Kidney tubule cell (primary cell): ENCODE measurements at regions not wholly inside any gene's neighbourhood (a gene's known extent, or its start where the extent isn't known, plus 50 kb on each side); places are given as distances from the start of the nearest gene placed in this dataset.

Experiments used
- DNase-seq: peaks from one replicate; pipeline ENCODE4 v3.0.0-alpha.2; 2018; ENCODE audit warnings: low spot score

DNA sequence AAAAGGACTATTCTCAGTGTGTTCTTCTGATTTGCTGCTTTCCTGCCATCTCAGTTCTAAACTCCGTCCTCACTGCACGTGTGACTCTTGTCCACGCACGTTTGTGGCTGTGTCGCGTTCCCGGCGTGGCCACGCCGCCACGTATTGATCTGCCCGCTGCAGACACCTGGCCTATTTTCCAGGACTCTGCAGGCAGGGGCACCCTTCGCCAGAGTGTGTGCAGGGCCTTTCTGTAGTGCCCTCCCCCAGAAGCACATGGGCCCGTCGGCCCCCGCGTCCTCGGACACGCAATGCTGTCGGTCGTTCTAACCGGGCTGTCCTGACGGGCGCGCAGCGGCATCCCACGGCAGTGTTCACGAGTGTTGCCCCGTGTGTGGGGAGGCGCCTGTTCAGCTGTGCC, 87.6 kb downstream of the YTHDF1 start:
- DNase-seq, result no peak

DNA sequence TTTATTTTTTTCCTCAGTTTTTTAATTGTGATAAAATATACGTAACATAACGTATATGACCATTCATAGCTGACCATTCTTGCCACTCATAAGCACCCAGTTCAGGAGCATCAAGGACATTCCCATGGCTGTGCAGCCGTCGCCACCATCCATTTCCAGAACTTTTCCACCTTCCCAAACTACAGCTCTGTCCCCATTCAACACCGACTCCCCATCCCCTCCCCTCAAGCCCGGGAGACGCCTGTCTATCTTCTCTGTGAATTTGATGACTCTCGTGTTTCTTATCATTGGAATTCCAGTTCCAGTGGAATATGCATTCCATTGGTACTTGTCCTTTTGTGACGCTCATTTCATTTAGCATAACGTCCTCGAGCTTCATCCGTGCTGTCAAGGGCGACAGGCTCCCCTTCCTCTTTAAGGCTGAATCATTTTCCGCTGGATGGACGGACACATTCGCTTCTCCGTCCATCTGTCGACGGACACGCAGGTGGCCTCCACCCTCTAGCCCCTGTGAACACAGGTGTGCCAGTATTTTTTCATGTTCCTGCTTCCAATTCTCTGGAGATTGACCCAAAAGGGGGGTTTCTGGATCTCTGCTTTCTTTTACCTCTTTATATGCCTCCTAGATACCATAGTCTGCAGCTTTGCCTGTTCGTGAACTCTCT, 88.1 kb downstream of the YTHDF1 start:
- DNase-seq, result no peak

DNA sequence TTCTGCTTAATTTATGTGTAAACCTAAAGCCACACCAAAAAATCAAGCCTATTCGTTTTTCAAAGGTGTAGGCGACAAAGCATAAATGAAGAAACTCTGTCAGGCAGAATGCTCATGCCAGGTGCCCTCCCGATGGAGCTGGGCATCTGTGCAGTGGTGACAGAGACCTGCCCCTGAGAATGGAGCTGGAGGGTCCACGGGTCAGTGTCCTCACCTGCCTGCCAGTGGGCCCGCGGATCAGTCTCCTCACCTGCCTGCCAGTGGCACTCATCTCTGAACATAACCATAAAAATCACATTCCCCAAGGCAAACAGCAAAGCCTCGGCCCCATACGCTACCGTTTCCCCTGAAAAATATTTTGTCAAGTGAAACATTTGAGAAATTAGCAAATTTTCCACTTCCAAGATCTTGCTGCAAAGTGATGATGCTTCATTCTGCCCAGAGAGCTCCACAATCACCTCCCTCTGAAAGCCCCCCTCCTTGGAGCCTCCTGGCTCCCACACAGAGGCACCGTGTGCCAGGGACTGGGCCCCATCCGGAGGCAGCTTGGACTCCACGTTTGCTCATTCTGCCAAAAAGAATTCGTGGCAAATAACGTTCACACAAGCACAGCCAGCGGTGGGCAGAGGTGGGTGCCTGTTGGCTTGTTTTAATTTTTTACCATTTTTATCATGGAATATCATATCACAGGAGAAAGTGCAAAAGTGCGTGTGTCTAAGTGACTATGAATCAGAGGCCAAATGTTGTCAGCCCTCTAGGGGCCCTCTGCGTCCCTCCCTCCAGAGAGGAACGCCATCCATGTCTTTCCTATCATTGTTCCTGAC, 88.8 kb downstream of the YTHDF1 start:
- no peak for DNase-seq

DNA sequence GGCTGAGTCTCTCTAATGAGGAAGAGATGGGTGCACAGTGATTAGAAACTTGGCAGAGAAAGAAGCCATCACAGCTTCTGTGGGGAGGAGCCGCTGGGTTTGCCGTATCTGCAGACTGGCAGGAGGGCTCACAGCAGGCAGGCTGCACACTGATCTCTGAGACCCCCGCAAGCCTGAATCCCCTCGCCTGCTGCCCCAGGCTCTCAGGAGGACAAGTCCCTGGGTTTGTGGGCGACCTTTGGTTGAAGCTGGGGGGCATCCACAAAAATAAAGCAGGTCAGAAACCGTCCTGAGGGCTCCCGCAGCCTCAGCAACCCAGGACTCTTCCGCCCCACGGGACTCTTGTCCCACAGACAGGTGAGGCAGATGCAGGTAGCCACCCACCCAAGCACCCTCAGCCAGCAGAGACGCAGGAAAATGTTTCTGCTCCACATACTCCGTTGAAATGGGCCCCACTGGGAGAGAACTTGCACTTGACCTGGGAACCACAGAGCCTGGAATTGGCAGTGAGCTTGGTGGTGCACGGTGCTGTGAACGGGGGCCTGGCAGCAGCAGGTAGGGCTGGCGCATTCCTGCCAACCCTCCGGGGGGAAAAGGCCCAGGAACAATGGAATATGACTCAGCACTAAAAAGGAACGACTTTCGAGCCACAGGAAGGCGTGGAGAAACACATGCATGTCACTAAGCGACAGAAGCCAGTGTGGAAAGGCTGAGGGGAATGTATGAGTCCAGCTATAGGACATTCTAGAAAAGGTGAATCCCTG, 89.9 kb downstream of the YTHDF1 start:
- no peak for DNase-seq

DNA sequence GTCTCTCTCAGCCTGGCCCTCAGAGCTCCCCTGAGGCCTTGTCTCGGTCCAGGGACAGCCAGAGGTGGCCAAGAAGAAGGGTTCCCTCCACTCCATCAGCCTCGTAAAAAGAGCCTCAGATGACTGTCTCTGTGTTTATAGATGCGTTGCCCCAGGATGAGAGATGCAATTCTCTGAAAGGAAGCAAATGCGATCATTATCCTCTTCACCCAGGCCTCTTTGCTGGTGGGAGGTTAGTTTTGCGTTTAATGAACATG, 90.4 kb downstream of the YTHDF1 start:
- no peak for DNase-seq

DNA sequence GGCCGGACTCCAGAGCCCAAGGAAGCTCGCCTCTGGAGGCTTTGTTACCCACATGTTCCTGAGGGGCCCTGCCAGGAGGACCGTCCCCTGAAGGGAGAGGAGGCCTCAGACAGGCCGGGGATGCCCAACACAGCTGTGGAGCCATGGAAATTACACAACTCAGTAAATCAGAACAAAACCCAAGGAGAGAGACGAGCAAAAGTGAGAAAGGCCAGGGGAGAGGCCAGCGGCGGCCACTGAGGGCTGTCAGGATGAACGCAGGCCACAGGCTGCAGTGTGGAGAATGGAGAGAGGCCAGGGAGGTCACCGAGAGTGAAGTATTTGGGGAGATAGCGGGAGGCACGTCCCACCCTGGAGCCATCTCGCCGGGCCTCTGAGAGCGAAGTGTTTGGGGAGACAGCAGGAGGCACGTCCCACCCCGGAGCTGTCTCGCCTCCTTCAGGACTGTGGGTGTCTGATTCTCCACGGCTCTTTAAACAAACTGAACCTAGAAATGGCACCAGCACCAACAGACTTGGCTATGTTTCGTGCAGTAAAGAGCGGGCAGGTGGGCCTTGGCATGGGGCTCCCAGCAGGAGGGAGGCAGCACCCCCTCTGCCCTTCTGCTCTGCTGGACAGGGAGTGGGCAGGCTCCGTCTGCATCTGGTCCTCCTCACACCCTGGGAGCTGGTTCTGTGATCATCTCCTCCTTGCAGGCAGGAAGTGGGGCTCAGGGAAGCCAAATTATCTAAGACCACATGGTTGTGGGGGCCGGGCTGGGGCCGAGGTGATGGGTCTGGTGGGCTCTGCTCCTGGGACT, 91.0 kb downstream of the YTHDF1 start:
- no peak for DNase-seq

DNA sequence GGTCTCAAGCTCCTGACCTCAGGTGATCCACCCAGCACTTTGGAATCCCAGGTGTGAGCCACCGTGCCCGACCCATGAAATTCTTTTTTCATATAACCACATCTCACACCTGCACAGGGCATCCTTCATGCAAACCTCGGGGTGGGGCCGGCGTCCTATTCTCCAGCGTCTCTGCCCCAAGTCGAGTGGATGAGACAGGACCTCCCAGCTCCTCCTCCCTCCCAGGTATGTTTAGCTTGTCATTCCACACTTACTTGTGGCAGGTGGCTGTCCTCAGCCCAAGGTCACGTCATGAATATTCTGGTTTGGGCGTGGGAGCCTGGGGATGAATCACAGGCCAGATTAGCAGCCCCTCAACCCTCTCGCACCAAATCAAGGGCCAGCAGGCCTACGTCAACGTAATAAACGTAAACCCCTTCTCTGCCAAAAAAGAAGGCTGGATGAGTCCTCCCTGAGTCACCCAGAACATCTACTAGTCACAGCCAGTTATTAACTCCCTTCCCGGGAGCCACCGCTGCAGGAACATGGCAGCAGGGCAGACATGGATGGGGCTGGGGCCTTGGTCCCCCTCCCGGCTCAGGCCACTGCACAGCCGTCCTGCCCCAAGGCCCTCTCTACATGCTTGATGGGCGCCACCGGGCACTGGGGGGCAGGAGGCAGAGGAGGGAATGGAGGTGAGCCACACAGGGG, 91.7 kb downstream of the YTHDF1 start:
- DNase-seq, result no peak

DNA sequence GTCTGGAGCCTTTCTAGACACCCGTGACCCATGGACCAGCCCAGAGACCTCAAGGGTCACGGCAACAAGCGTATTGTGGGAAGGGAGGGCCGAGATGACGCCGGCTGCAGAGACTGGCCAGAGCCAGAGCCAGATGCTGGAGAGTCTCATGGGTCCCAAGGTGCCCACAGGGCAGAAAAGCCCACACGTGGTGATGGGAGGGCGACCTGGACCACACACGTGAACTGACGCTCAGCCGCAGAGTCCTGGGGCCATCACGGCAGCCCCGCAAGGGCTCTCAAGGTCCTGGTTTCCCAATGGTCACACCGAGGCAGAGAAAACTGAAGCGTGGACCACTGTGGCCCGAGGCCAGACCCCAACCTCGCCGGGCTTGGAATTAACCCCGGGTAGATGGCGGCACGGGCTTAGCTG, 92.6 kb downstream of the YTHDF1 start:
- DNase-seq, result no peak

DNA sequence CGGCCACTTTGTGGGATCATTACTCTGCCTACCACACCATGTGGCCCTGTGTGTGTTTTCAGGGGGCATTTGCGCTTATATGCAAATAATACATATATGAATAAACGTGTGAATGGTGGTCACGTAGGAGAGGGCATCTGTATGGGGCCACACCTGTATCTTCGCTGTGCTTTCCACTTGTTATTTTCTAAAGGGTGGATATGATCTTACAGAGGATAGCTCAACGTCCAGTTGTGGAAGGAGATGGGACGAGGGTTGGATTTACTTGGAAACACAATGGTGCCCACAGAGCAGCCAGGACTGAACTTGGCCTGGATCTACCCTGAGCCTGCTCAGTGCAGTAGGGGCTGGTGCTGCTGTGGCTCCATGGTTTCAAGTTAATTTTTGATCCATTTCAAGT, 93.3 kb downstream of the YTHDF1 start:
- DNase-seq, result no peak

DNA sequence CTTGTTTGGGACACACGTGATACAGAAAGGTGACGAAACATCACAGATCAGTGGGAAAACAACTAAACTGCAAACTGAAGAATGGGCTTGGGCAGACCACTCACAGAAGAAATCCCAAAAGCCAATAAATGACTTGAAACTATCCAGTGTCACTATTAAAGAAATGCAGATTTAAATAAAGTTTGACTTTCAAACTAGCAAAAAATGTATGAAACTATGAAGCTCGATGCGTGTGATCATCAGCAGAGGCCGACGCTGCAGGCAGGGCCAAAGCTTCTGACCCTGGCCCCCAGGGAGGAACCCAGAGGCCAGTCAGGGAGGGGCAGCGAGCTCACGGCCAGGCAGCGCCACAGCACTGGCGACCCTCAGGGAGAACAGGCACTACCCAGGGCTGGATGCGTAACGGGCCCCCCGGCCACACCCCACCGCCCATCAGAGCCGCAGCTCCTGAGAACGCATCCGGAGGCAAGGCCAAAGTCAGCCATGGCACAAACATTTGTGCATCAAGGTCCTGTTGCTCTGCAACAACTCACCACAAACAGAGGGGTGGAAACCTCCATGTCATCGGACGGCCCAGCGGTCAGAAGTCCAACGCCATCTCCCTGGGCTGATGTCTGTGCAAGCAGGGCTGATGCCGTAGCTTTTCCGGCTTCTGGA, 94.1 kb downstream of the YTHDF1 start:
- DNase-seq, result no peak

DNA sequence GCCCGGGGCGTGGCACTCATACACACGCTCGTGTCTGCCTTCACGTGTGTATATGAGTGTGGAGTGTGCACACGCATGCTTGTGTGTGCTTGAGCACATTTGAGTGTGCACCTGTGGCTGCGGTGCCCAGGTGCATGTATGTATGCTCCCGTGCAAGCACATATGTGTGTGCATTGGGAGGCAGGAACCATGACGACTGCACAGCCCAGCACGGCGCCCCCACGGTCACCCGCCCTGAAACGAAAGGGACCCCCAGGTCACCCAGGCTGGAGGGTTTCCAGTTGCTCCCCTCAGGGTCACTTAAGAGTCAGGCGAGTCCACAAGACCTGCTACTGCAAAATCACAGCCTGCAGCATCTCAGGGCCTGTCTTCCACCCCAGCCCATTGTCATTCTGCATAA, 94.7 kb downstream of the YTHDF1 start:
- DNase-seq, result no peak

DNA sequence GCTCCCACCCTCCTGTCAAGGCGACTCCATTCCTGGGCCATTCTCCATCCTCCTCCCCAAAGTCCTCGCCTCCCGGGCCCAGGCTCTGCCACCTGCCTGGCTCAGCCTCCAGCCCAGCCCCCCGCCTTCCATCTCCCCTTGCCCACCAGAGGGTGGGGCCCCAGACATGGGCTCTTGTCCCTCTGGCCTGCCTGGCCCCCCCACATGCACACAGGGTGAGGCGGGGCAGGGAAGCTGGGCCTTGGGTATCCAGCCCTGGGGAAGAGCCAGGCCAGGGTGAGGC, 95.2 kb downstream of the YTHDF1 start:
- DNase-seq, result no peak

DNA sequence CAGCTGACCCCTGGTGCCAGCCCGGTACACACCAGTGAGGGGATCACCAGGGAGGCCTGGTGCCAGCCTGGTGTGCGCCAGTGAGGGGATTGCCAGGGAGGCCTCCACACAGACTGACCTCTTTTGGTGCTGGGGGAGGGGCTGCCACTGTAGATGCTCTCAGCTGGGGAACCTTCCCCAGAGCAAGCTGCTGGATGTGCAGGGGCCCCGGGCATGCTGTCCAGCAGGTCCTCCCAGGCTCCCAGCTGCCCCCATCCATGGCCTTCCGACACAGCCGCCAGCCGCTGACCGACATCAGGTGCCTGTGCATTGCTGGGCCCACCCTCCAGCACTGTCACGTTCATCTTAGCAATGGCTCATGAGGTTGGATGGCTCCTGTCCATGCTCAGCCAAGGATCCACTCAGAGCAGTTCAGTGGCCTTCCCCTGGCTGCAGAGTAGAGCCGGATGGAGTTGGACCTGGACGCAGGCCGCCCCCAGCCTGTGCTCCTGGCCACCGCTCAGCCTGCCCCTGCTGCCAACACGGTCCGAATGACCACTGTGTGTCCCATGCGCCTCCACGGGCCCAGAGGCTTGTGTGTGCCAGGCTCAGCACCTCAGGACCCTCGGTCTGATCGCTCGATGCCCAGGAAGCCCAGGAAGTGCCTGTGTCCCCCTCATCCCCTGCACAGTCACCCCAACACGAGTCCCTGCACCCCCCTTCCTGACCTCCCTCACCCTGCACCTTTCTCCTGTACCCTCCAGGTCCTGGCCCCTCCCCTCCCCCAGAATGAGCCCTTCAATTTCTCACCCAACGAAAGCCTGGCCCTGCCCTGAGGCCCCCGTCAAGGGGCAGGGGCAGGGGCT, 95.7 kb downstream of the YTHDF1 start:
- no peak for DNase-seq

DNA sequence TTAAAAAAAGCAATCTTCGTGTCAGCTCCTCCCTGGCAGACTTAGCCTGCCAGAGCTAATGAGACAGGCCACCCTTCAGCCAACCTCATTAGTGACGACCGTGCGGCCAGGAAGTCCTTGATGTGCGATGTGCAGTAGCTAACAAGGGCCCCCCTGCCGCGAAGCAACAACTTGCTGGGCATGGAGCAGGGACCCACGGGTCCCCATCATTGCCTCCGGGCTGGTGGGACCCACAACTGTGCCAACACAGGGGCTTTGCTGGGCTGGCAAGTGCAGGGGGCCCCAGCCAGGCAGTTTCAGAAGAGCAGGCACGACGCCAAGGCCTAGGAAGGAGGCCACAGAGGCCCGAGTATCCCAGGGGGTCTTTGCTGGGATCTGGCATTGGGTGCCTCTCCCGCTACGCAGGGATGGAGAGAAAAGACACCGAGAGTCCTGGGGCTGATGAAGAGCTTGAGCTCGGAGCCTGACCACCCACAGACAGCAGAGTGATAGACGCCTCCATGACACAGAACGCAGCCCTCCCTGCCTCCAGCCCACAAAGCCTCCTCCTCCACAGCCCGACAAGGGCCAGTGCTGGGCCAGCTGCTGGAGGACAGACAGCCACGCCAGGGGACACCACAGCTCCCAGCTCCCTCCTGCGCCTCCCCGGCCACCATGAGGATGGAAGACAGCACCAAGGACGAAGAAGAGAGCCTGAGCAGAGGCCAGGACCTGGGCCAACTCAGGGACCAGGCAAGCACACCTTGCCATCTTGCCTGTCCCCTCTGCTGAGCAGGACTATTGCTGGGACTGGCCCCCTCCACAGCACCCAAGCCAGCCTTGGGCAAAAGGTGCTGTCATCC, 96.6 kb downstream of the YTHDF1 start:
- no peak for DNase-seq

DNA sequence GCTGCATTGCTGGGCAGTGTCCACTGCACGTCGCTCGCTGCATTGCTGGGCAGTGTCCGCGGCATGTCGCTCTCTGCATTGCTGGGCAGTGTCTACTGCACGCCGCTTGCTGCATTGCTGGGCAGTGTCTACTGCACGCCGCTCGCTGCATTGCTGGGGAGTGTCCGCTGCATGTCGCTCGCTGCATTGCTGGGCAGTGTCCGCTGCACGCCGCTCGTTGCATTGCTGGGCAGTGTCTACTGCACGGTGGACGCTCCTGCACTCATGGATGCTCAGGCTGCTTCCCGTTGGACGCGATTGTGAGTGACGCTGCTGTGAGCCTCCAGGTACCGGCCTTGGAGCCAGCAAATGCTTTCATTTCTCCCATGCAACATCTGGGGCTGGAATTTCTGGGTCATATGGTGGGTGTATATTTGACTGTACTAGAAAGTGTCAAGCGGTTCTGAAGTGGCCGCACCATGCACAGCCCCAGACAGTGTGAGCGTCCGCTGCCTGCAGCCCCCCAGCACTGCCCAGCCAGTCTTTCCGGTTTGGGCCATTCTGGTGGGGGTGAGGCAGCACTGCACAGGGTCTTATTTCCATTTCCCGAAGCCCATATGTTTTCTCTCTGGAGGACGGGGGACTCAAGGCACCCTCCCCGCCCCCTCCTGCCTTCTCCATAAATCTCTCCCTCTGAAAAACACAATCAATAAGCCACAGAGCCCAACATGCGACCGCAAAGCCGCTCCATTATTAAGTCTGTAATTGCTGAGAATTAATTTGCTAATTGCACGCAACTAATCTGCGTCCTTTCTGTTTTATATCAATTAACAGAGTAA, 97.4 kb downstream of the YTHDF1 start:
- no peak for DNase-seq

DNA sequence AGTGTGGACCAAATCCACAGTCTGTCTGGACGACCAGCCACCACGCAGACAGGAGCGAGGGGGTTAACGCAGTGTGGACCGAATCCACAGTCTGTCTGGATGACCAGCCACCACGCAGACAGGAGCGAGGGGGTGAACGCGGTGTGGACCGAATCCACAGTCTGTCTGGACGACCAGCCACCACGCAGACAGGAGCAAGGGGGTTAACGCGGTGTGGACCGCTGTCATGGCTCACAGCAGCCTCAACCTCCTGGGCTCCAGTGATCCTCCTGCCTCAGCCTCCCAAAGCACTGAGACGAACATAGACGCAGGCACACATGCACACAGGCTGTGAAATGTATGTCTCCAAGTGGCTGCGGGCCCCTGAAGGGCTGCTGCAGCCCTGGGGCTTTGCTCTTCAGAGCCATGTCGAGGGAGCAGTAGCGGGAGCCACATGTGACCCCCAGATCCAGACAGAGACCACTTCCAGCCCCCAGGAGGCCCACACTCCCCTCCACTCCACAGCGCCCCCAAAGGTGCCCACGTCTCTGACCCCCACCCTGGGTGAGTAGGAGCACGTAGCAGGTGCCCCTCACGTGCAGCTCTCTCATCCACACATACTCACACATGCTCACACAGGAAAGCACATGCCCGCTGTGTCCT, 98.1 kb downstream of the YTHDF1 start:
- no peak for DNase-seq

DNA sequence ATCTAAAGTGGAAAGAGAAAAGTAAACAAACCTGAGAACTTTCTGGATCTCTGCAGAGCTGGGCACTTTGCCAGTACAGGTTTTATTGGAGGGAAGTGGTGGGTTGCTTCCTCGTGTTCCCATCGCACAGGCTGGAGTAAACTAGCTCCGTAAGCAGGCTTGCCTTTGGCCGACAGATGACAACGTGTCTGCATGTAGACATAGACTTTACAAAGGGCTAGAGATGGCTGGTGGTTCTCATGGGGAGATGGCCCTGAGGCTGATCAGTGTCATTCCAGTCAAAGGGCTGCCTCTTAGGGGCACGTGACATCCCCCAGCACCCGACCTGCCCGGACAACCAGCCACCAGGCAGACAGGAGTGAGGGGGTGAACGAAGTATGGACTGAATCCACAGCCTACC, 98.8 kb downstream of the YTHDF1 start:
- DNase-seq, result no peak

DNA sequence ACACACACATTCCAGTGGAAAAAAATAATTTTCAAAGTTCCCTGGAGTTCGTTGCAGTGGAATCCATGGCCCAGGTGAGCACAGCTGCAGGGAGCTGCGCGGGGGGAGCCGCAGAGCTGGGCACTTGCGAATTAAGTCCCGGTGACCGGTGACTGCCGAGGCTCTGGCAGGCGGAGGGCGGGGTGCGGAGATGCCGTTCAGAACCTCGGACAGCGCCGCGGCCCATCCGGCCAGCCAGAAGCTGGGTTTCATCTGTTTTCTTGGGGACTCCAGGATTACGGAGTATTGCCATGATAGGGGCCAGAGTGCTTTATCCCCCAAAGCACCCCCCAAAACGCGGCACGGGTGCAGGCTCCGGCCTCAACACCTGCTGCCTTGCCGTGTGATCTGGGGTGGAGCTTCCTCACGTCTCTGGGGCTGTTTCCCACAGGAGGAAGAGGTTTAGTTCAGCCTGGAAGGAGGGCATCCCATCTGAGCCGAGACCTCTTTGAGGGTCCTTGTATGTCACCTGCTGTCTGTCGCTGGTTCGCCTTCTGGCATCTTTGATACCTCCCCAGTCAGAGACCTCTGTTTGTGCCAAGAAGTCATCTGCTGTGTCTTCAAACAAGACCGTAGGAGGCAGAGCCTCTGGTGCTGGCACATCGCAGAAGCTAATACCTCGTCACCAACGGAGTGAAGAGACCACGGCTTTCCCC, 99.4 kb downstream of the YTHDF1 start:
- DNase-seq, result peak; percentile 3
